GM03348 (cell line): ENCODE measurements at regions not wholly inside any gene's neighbourhood (a gene's known extent, or its start where the extent isn't known, plus 50 kb on each side); places are given as distances from the start of the nearest gene placed in this dataset.

Experiments
- DNase-seq: peaks from one replicate; pipeline ENCODE4 v3.0.0; 2012; ENCODE audit warnings: low spot score

DNA sequence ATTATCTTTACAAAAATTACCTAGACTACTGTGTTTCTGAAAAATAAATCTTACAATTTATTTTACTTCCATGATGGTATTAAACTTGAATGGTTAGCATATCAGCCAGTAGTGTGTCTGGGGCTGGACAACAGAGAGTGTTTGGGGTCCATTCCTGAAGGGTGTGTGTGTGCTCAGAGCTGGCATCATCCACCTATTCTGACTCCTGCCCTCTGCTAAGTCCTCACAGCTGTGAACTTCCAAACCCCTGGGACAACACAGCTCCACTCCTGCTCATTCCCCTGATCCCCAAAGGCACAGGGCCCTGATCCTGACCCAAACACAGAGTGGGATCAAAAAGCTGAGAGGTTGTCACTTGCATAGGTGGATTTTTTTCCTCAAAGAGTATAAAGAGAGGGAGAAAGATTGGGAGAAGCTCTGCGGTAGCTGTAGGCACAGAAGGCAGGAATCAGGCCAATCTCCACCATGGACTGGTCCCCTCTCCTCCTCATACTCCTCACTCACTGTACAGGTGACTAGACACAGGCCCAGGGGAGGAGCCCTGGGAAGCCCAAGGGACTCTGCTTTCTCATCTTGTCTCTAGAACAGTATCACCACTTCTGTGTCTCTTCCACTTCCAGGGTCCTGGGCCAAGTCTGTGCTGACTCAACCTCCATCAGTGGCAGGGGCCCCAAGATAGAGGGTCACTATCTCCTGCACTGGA, 55.7 kb upstream of the TOP3B start:
- DNase-seq = no peak

DNA sequence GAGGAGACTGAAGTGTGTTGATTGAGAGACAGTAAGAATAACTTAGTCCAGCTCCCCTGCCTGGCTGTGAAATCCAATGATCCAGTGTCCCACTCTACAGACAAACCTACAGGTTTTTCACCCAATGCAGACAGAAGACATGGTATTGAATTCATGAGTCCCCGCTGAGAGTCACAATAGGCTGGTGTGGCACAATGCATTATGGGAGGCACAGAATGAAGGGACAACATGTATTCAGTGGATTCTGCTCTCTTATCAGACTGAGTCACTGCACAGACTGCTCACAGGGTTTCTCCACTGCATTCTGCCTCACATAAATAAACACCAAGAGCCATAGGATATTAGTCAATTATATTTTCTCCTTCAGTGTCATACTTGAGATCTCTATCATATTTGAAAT, 55.2 kb upstream of the TOP3B start:
- DNase-seq = no peak

DNA sequence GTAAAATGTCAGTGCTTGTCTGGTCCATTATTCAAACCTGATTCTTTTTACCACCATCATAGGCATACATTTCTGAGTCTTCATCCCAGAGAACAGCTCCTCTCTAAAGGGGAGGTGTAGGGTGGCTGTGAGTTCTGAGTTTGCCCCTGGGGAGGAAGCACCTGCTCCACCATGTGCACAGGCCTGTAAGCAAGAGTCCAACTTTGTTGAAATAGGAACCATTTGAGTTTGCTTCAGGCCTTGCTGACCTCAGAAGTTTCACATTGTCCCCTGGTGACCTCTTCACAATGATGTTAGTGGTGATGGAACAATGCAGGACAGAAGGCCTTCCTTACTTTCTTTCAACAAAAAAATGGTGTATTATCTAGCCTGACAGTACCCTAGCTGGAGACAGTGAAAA, 54.6 kb upstream of the TOP3B start:
- no peak for DNase-seq

DNA sequence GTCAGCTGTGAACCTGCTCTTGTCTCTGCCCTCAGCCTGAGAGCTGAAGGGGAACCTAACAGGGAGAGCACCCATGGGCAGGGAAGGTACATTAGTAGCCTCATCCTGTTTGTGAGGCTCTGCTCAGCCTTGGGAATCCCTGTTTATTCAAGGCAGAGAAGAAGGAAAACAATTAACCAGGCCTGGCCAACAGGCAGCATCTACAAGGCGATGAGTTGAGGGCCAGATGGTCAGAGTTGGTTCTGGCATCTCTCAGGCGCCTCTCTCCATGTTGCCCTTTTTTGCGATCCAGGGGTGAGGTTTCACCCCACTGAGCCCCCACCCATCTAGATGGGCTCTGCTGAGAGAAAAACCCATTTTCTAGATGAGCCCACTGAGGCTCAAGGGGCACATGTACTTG, 54.0 kb upstream of the TOP3B start:
- no peak for DNase-seq

DNA sequence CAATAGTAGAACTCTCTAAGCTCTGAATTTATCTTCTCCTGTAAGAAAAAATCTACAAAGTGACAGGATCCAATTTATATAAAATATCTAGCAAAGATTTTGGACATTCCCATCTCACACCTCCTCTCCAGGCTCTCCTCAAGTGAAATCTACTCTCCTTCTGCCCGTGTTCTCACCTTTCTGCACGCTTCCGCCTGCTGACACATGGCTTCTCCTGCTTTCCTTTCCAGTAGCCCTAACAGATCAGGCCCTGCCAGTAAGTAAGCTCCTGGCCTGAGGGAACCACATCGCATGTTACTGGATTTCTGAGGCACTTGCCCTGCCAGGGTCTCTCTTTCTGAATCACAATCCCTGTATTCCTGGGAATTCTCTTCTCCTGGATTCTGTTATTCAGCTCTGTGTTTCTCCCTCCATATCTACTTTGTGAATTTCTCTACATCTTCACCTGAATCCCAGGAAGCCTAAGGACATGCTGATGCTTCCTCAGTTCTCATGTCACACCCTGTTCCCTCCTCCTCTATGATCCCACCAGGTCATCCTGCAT, 53.3 kb upstream of the TOP3B start:
- no peak for DNase-seq

DNA sequence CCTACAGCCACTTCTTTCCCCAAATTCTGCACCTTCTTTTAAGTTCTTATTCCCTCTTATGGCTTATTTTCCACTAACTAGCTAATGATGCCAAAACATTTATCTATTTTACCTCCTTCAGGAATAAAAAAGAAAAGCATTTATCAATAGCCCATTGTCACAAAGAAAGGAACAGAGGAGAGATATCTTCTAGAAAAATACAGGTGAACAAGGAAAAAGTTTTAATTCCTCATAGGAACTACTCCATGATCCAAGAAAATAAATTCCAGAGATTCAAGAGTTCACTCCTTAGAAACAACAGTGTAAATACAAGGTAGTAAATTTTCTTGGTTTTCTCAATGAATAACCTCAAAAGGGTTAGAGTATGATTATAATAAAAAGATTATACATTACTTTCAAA, 52.6 kb upstream of the TOP3B start:
- DNase-seq = no peak

DNA sequence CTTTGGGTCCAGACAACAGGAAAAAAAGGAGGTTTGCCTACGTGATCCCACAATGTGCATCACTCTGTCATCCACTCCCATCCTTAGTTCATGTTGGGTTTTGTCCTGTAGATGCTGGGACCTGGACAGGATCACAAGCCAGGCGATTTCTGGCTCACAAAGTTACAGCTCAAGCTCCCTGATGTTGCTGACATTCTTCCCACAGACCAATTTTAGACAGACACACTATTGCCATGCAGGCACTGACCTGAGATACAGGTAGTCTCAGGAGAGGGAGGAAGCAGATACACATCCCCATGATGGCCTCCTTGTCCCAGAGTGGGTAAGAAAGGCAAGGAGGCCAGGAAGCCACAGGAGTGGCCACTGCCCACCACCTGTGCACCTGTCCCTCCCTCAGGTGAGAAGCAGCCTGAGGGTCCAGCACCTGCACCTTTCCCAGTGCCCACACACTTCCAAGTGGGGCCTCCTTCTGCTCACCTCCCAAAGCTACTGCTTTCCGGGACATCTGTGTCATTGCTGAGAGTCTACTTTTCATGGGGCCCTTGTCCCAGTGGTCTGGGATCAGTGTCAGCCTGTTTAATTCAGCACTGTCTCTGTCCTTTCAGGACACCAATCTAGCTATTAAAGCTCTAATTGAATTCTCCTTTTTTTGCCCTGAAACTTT, 52.0 kb upstream of the TOP3B start:
- no peak for DNase-seq

DNA sequence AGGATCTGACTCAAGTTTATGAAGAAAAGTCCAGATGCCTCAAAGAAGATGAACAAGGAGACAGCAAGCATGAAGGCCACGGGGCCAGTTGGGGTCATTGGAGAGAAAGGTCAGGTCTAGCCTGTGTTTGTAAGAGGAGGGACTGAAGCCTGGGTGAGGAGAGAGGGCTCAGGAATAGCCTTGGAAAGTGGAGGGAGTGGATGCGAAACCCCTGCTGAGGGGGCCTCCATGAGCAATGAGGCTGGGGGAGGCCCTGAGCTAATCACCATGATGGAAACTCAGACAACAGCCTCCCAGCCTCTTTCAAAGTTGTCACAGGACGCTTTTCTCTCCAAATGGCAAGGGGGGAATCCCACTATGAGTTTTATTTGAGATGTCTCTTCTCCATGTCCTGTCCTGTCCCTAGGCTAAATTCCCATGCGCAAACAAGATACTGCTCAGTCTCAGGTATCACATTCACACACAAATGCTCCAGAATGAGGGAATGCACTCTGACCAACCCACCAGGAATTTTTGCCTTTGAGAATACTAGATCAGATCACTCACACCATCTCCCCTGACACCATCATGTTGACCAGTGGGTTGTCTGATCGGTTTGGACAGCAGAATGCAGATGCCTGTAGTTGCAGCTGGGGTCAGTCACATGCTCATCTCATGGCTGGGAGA, 51.3 kb upstream of the TOP3B start:
- no peak for DNase-seq

DNA sequence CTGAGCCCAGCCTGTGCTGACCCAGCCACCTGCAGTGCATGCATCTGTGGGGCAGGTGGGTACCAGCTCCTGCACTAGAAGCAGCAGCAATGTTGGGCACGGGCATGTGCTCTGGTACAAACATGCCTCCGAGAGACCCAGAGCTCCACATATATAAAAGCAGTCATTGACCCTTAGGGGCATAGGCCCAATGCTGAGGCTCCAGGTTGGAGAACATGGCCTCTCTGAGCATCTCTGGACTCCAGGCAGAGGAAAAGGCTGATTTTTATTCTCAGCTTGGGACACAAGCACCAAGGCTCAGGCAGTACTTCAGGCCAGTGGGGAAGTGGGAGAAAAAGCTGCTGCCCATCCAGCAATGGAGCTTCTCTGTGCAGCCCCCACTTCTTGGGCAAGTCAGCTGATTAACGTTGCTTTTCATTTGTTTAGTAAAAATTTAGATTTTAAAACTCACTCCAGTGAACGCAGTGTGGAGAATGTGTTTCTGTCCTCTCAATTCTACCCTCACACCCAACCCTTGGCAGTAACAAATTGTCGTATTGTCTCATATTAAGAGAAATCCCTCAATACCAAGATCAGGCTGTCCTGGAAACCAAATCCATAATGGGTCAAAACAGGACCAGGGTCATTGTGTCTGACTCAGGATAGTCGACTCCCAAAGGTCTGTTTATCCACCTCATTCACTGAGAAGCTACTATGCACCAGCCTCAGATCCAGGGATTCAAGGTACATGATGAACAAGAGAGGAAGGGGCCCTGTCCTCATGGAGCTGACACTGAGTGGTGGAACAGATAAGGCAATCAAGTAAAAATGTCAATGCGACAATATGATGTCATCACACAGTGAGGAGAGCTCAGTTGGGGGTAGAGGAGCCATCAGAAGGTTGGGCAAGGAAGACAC, 50.6 kb upstream of the TOP3B start:
- DNase-seq = no peak

DNA sequence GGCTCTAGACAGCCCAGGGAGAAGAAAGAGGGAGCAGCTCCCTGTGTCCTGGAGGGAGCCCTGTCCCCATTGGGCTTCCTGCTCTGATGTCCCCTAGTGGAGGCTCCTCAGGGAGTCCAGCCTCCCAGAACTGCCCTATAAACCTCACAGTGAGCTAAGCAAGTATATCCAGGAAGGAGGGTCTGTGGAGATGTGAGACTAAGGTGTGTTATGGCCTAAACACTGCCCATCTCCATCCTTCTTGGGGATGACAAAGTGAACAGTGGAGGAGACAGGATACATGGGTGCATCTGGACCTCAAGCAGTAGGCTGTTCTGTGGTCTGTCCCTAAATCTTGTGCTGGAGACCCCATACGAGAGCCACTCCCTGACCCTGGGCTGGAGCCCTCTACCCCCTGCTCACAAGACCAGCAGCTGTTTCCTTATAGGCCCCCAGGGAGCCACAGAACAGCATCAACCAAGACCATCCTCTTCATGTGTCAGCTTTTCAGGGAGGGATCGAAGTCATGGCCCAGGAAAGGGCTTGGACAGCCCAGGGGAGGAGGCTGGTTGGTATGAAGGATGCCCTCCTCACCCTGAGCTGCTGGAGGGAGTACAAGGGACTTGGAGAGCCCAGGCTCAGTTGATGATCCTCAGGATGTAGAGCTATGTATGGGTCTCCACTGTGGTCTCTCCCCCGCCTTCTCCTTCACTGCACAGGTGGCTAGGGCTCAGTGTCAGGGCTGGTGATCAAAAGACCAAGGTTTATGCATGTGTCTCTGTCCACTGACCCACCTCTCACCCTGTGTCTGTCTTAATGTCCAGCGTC, 49.7 kb upstream of the TOP3B start:
- no peak for DNase-seq
